ENCODE measurements at regions not wholly inside any gene's neighbourhood (a gene's known extent, or its start where the extent isn't known, plus 50 kb on each side); places are given as distances from the start of the nearest gene placed in this dataset.

DNA sequence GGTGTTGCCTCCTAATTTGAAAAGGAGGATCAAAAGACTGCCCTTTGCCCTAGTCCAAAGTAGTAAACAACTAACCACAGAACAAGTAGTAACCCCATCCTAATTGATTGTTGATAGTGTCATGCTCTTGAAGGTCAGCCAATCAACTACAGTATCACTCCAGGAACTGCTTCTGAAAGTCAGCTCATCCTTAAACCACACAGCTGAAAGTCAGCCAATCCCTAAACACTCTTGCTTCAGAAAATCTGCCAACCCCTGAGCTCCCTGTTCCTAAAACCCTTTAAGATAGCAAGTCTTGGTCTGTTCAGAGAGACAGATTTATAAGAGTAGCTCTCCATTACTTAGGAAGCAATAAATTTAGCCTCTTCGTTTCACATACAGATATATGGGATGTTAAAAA, 51.6 kb upstream of the CPO start:
- no peak for TF ChIP-seq POLR2A (IDR thresholded peaks at IDR 0.05; ENCODE audit: low read depth, low read length)
- TF ChIP-seq CTCF (conservative IDR thresholded peaks at IDR 0.05; ENCODE audit: low read depth, low read length), result no peak
- TF ChIP-seq BHLHE40 (IDR thresholded peaks at IDR 0.05; ENCODE audit: low read depth, low read length), result no peak
- no peak for TF ChIP-seq CHD1 (IDR thresholded peaks at IDR 0.05; ENCODE audit: low read depth, low read length)
